IPS DF 19.7 (cell line): ENCODE measurements at regions not wholly inside any gene's neighbourhood (a gene's known extent, or its start where the extent isn't known, plus 50 kb on each side); places are given as distances from the start of the nearest gene placed in this dataset.
"Not testable (repeated sequence)": the region's sequence is repeated elsewhere in the genome, so short reads cannot be mapped to it uniquely, and the experiment has no call there.

Experiments
- DNase-seq: peaks from one replicate; pipeline ENCODE4 v3.0.0-alpha.2; 2013; ENCODE audit warnings: low read depth, low spot score

GRCh38 chr2:49861821-49862220 is 707.5 kb upstream of the FSHR start:
- DNase-seq: no peak

GRCh38 chr2:49860834-49861233 is 706.5 kb upstream of the FSHR start:
- DNase-seq: no peak

- no peak for DNase-seq
Measured at GRCh38 chr2:49860170-49860569, 705.9 kb upstream of the FSHR start.

- no peak for DNase-seq
Measured at GRCh38 chr2:49858657-49859056, 704.3 kb upstream of the FSHR start.

GRCh38 chr2:49858113-49858490 is 703.8 kb upstream of the FSHR start:
- no peak for DNase-seq

GRCh38 chr2:49857371-49858112 is 703.2 kb upstream of the FSHR start:
- DNase-seq: no peak

GRCh38 chr2:49845671-49846070 is 691.4 kb upstream of the FSHR start:
- no peak for DNase-seq

GRCh38 chr2:49845021-49845420 is 690.7 kb upstream of the FSHR start:
- DNase-seq: no peak

GRCh38 chr2:49844113-49844512 is 689.8 kb upstream of the FSHR start:
- not testable (repeated sequence) for DNase-seq

GRCh38 chr2:49843314-49843713 is 689.0 kb upstream of the FSHR start:
- DNase-seq: no peak

GRCh38 chr2:49840428-49840975 is 686.2 kb upstream of the FSHR start:
- DNase-seq: no peak

- DNase-seq: no peak
Measured at GRCh38 chr2:49839818-49840217, 685.5 kb upstream of the FSHR start.

- no peak for DNase-seq
Measured at GRCh38 chr2:49837561-49838293, 683.4 kb upstream of the FSHR start.

GRCh38 chr2:49836017-49836416 is 681.7 kb upstream of the FSHR start:
- DNase-seq: no peak

- DNase-seq: no peak
Measured at GRCh38 chr2:49834433-49834832, 680.1 kb upstream of the FSHR start.

- DNase-seq: no peak
Measured at GRCh38 chr2:49832555-49832954, 678.2 kb upstream of the FSHR start.

GRCh38 chr2:49831698-49832367 is 677.5 kb upstream of the FSHR start:
- DNase-seq: no peak

GRCh38 chr2:49830846-49831245 is 676.5 kb upstream of the FSHR start:
- no peak for DNase-seq

GRCh38 chr2:49827366-49827765 is 673.1 kb upstream of the FSHR start:
- no peak for DNase-seq

- DNase-seq: no peak
Measured at GRCh38 chr2:49813208-49813607, 658.9 kb upstream of the FSHR start.

GRCh38 chr2:49812730-49813129 is 658.4 kb upstream of the FSHR start:
- no peak for DNase-seq

GRCh38 chr2:49811502-49811901 is 657.2 kb upstream of the FSHR start:
- DNase-seq: no peak
